Activated CD8-positive, alpha-beta T cell treated with anti-CD3 and anti-CD28 coated beads for 36 hours (primary cell): ENCODE measurements at regions not wholly inside any gene's neighbourhood (a gene's known extent, or its start where the extent isn't known, plus 50 kb on each side); places are given as distances from the start of the nearest gene placed in this dataset.

Source experiments
- ATAC-seq: fragments of 200-7000 bp; cut with Tn5 transposase; one replicate; pipeline ENCODE4 v1.10.0; 2021; ENCODE audit warnings: mild to moderate bottlenecking, moderate library complexity
- CTCF ChIA-PET: fragments of 350-600 bp; sonication (Branson Sonifier 250); formaldehyde crosslinking; loops from one replicate; lab custom pipeline; 2021; ENCODE audit warnings: antibody characterized with exemption; lab: Charles Lee
- POLR2A ChIA-PET: fragments of 350-600 bp; sonication (Branson Sonifier 250); formaldehyde crosslinking; loops from one replicate; lab custom pipeline; 2021; ENCODE audit warnings: antibody characterized with exemption; lab: Charles Lee
- DNase-seq: peaks from one replicate; pipeline ENCODE4 v3.0.0-alpha.2; 2020
- H3K27ac Mint-ChIP-seq: one replicate; pipeline ENCODE4 v1.8.0; 2021; ENCODE audit warnings: mild to moderate bottlenecking, mixed read lengths
- H3K27me3 Mint-ChIP-seq: one replicate; pipeline ENCODE4 v1.8.0; 2021; ENCODE audit warnings: mixed read lengths
- H3K36me3 Mint-ChIP-seq: one replicate; pipeline ENCODE4 v1.8.0; 2021; ENCODE audit warnings: low read depth, mixed read lengths
- H3K4me1 Mint-ChIP-seq: one replicate; pipeline ENCODE4 v1.8.0; 2021; ENCODE audit warnings: low read depth, mixed read lengths
- H3K4me3 Mint-ChIP-seq: one replicate; pipeline ENCODE4 v1.8.0; 2021; ENCODE audit warnings: mild to moderate bottlenecking, moderate library complexity, mixed read lengths
- H3K9me3 Mint-ChIP-seq: one replicate; pipeline ENCODE4 v1.8.0; 2021; ENCODE audit warnings: mixed read lengths
- CTCF ChIP-seq: fragments of 200-600 bp; IDR thresholded peaks from one replicate; pipeline ENCODE4 v1.8.0; 2022; ENCODE audit warnings: antibody characterized with exemption, mild to moderate bottlenecking
- intact Hi-C: fragments of 100-400 bp; cut with micrococcal nuclease; formaldehyde crosslinking; loops from one replicate; pipeline ENCODE4 v1.10.0; 2022

- H3K4me3 Mint-ChIP-seq = no peak overlapping the region
- TF ChIP-seq CTCF = no peak
- ATAC-seq = no peak
- peaks cover 4% of the 10 kb centered on the region for H3K27me3 Mint-ChIP-seq
- no peak for DNase-seq
- H3K27ac Mint-ChIP-seq = no peak overlapping the region
- intact Hi-C loops = no loop called here
- H3K9me3 Mint-ChIP-seq = no peaks in the 10 kb centered on the region
- POLR2A ChIA-PET = no interaction called here
- CTCF ChIA-PET = no interaction called here
- H3K36me3 Mint-ChIP-seq = no peaks in the 10 kb centered on the region
- no peaks in the 10 kb centered on the region for H3K4me1 Mint-ChIP-seq
These were observed 86.7 kb upstream of the MAGEA4 start for GRCh38 chrX:151825925-151826485.

GRCh38 chrX:151828439-151829080, 84.1 kb upstream of the MAGEA4 start:
- Mint-ChIP-seq H3K4me1 (no peaks in the 10 kb centered on the region), H3K27me3 (peaks cover 6% of the 10 kb centered on the region), H3K4me3 (no peak overlapping the region), H3K9me3 (no peaks in the 10 kb centered on the region), H3K36me3 (no peaks in the 10 kb centered on the region), H3K27ac (no peak overlapping the region)
- ChIA-PET POLR2A (no interaction called here), CTCF (no interaction called here)
- ATAC-seq (no peak), DNase-seq (no peak)
- intact Hi-C loops = no loop called here
- TF ChIP-seq CTCF = no peak

- intact Hi-C loops = no loop called here
- no peak for TF ChIP-seq CTCF
These were observed 81.8 kb upstream of the MAGEA4 start for GRCh38 chrX:151830911-151831310.

GRCh38 chrX:151852294-151852693, 60.4 kb upstream of the MAGEA4 start:
- no peak for DNase-seq
- Mint-ChIP-seq H3K36me3 (no peaks in the 10 kb centered on the region), H3K4me1 (no peaks in the 10 kb centered on the region), H3K27ac (no peak overlapping the region), H3K9me3 (no peaks in the 10 kb centered on the region), H3K4me3 (no peak overlapping the region), H3K27me3 (no peaks in the 10 kb centered on the region)
- TF ChIP-seq CTCF = no peak
- ChIA-PET CTCF (no interaction called here), POLR2A (no interaction called here)
- intact Hi-C loops = no loop called here
- ATAC-seq = no peak

More at GRCh38 chrX:151830911-151831310, 81.8 kb upstream of the MAGEA4 start:
- DNase-seq (no peak), ATAC-seq (no peak)
- Mint-ChIP-seq H3K27me3 (peaks cover 6% of the 10 kb centered on the region), H3K9me3 (no peaks in the 10 kb centered on the region), H3K4me3 (no peak overlapping the region), H3K36me3 (no peaks in the 10 kb centered on the region), H3K4me1 (no peaks in the 10 kb centered on the region), H3K27ac (no peak overlapping the region)
- POLR2A ChIA-PET = no interaction called here
- CTCF ChIA-PET = no interaction called here

- DNase-seq (no peak), ATAC-seq (no peak)
- Mint-ChIP-seq H3K4me3 (no peak overlapping the region), H3K4me1 (no peaks in the 10 kb centered on the region), H3K27ac (no peak overlapping the region), H3K36me3 (no peaks in the 10 kb centered on the region), H3K27me3 (no peaks in the 10 kb centered on the region), H3K9me3 (no peaks in the 10 kb centered on the region)
- ChIA-PET CTCF (no interaction called here), POLR2A (no interaction called here)
- TF ChIP-seq CTCF = no peak
- intact Hi-C loops = no loop called here
These were observed 57.8 kb upstream of the MAGEA4 start for GRCh38 chrX:151854726-151855495.
